Nephron progenitor cell (in vitro differentiated cells): ENCODE measurements at regions not wholly inside any gene's neighbourhood (a gene's known extent, or its start where the extent isn't known, plus 50 kb on each side); places are given as distances from the start of the nearest gene placed in this dataset.
A peak's percentile ranks its signal among the peaks of the same experiment; 100 is the strongest.

ENCODE experiments used
- DNase-seq: peaks from one replicate; pipeline ENCODE4 v3.0.0; 2021
- H3K27ac Mint-ChIP-seq: 2 replicates; pipeline ENCODE4 v1.8.0; 2021; ENCODE audit warnings: mild to moderate bottlenecking, moderate library complexity, mixed read lengths
- H3K27me3 Mint-ChIP-seq: 2 replicates; pipeline ENCODE4 v1.8.0; 2021; ENCODE audit warnings: mild to moderate bottlenecking, low read depth, mixed read lengths; ENCODE audit not compliant: poor library complexity
- H3K36me3 Mint-ChIP-seq: 2 replicates; pipeline ENCODE4 v1.8.0; 2021; ENCODE audit warnings: low read depth, mixed read lengths
- H3K4me1 Mint-ChIP-seq: 2 replicates; pipeline ENCODE4 v1.8.0; 2021; ENCODE audit warnings: mixed read lengths
- H3K4me3 Mint-ChIP-seq: 2 replicates; pipeline ENCODE4 v1.8.0; 2021; ENCODE audit warnings: mild to moderate bottlenecking, moderate library complexity, mixed read lengths
- H3K9me3 Mint-ChIP-seq: 2 replicates; pipeline ENCODE4 v1.8.0; 2021; ENCODE audit warnings: mild to moderate bottlenecking, moderate library complexity, mixed read lengths
- TF ChIP-seq, protein P1 (sequence below): fragments of 200-600 bp; sonication (generic); IDR thresholded peaks from 2 replicates; pipeline ENCODE4 v1.5.0; 2021; ENCODE audit warnings: antibody characterized with exemption

DNA sequence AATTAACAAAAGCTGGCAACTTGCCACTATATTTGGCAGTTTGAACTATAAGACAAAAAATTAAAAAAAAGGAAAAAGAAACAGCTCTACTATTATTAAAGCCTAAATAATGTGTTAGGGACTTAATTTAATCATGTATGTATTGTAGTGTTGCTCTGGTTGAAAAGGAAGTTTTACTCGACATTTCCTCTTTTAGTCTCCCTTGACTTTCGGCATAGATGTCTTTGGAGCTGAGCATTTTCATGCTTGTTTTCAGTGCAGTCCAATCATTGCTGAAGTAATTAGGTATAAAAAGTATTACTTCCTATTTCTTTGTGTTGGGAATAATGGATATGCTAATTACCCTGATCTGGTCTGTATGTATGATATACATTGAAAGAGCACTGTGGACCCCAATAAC, 216.8 kb upstream of the KLF6 start:
- H3K27ac Mint-ChIP-seq, result no peak overlapping the region
- H3K9me3 Mint-ChIP-seq, result peaks cover 22% of the 10 kb centered on the region

GRCh38 chr10:3999642-4000041, 214.6 kb upstream of the KLF6 start:
- no peaks in the 10 kb centered on the region for H3K27me3 Mint-ChIP-seq
- H3K4me3 Mint-ChIP-seq, result no peak overlapping the region
- peaks cover 22% of the 10 kb centered on the region for H3K9me3 Mint-ChIP-seq
- DNase-seq, result no peak
- peaks cover 7% of the 10 kb centered on the region for H3K36me3 Mint-ChIP-seq
- TF ChIP-seq, protein P1, sequence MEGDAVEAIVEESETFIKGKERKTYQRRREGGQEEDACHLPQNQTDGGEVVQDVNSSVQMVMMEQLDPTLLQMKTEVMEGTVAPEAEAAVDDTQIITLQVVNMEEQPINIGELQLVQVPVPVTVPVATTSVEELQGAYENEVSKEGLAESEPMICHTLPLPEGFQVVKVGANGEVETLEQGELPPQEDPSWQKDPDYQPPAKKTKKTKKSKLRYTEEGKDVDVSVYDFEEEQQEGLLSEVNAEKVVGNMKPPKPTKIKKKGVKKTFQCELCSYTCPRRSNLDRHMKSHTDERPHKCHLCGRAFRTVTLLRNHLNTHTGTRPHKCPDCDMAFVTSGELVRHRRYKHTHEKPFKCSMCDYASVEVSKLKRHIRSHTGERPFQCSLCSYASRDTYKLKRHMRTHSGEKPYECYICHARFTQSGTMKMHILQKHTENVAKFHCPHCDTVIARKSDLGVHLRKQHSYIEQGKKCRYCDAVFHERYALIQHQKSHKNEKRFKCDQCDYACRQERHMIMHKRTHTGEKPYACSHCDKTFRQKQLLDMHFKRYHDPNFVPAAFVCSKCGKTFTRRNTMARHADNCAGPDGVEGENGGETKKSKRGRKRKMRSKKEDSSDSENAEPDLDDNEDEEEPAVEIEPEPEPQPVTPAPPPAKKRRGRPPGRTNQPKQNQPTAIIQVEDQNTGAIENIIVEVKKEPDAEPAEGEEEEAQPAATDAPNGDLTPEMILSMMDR, result no peak
- H3K27ac Mint-ChIP-seq, result no peak overlapping the region
- peaks cover 30% of the 10 kb centered on the region for H3K4me1 Mint-ChIP-seq

More for the DNA sequence above, 216.8 kb upstream of the KLF6 start:
- Mint-ChIP-seq H3K4me3 (no peak overlapping the region), H3K4me1 (peaks cover 43% of the 10 kb centered on the region), H3K27me3 (peaks cover 3% of the 10 kb centered on the region), H3K36me3 (peaks cover 7% of the 10 kb centered on the region)
- TF ChIP-seq, protein P1, result no peak
- no peak for DNase-seq

DNA sequence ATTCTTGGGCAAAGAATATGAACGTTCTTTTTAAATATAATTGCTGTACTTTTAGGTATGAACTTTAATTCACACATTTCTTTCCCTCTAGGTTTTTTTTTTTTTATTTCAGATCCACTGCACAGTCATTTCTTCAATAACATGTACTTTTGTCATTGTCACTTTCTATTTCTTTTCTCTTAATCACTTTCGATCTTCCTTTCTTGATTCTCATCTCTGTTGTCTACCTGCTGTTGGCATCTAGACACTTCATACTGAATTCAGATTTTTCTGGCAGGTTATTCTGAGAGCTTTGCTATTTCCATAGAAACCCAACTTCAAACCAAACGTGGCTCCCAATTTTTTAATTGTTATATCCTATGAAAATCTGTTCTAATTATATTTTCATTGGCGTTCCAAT, 211.7 kb upstream of the KLF6 start:
- Mint-ChIP-seq H3K27ac (no peak overlapping the region), H3K27me3 (no peaks in the 10 kb centered on the region), H3K36me3 (peaks cover 7% of the 10 kb centered on the region), H3K9me3 (peaks cover 22% of the 10 kb centered on the region), H3K4me1 (peaks cover 38% of the 10 kb centered on the region), H3K4me3 (no peak overlapping the region)
- TF ChIP-seq, protein P1, result no peak
- DNase-seq, result no peak

GRCh38 chr10:3995302-3996210, 210.5 kb upstream of the KLF6 start:
- no peak overlapping the region for H3K4me3 Mint-ChIP-seq
- H3K9me3 Mint-ChIP-seq, result peaks cover 13% of the 10 kb centered on the region
- H3K36me3 Mint-ChIP-seq, result peaks cover 7% of the 10 kb centered on the region
- TF ChIP-seq, protein P1, result no peak
- H3K27me3 Mint-ChIP-seq, result no peaks in the 10 kb centered on the region
- DNase-seq, result no peak
- H3K27ac Mint-ChIP-seq, result peak overlapping the region; percentile 3
- peaks cover 45% of the 10 kb centered on the region for H3K4me1 Mint-ChIP-seq

- H3K36me3 Mint-ChIP-seq, result no peaks in the 10 kb centered on the region
- H3K4me3 Mint-ChIP-seq, result no peak overlapping the region
- H3K27me3 Mint-ChIP-seq, result no peaks in the 10 kb centered on the region
- no peaks in the 10 kb centered on the region for H3K9me3 Mint-ChIP-seq
- H3K4me1 Mint-ChIP-seq, result peaks cover 57% of the 10 kb centered on the region
- DNase-seq, result peak; percentile 17
- TF ChIP-seq, protein P1, result no peak
- peak overlapping the region; percentile 92 for H3K27ac Mint-ChIP-seq
Observed at GRCh38 chr10:3992382-3993178, 207.6 kb upstream of the KLF6 start.
